HG03432 (cell line): ENCODE measurements at regions not wholly inside any gene's neighbourhood (a gene's known extent, or its start where the extent isn't known, plus 50 kb on each side); places are given as distances from the start of the nearest gene placed in this dataset.

Experiments used
- ATAC-seq: cut with Tn5 transposase; IDR thresholded peaks from one replicate; pipeline ENCODE4 v1.9.1; 2021; ENCODE audit warnings: mild to moderate bottlenecking, moderate library complexity; ENCODE audit not compliant: unreplicated experiment

DNA sequence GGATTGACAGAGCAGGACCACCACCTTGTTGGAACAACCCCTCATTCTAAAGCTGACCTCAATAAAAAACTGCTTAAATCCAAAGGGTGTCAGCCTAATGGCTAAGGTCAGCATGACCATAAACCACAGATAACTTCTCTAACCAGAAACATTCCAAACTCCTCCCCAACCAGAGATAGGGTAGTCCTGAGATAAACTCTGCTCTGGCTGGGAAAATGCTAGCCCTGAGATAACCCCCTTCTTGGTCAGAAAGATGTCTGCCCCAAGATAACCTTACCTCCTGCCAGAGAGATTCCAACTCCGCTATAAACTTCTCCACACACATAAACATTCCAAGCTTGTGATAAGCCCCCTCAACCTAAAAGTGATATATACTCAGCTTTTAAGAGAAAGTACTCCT is 364.8 kb upstream of the RBMY1B start:
- no peak for ATAC-seq

DNA sequence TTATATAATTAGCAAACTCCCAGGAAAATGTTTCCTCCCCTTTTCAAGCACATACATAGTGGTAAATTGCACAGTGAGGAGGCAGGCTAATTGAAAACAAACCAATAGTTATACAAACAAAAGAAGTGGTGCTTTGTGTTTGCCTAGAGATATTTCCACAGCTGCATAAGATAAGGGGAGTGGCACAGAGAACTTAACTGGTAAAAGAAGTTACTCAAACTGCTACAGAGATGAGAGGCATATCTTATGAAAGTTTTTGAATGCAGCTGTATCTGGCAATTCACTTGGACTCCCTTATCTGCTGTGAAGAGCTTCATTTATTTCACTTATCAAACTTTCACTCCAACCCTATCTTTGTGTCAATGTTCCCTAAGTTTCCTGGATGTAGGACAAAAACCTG is 361.2 kb upstream of the RBMY1B start:
- ATAC-seq: no peak

DNA sequence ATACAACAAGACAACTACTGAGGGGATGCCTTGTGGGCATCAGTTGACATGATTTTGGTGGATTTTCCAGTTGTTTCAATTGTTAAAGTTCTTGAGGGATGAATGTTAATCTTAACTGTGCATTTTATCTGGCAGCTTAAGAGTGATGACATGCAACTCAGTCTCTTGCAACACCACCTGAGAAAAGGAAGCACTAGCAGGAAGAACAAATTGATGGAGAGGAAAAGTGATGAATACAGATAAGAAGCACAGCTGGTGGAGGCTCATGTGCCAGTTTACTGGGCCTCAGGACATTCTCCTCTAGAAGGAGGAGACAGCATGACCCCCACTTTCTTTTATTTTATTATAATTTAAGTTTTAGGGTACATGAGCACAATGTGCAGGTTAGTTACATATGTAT is 341.3 kb upstream of the RBMY1B start:
- no peak for ATAC-seq

DNA sequence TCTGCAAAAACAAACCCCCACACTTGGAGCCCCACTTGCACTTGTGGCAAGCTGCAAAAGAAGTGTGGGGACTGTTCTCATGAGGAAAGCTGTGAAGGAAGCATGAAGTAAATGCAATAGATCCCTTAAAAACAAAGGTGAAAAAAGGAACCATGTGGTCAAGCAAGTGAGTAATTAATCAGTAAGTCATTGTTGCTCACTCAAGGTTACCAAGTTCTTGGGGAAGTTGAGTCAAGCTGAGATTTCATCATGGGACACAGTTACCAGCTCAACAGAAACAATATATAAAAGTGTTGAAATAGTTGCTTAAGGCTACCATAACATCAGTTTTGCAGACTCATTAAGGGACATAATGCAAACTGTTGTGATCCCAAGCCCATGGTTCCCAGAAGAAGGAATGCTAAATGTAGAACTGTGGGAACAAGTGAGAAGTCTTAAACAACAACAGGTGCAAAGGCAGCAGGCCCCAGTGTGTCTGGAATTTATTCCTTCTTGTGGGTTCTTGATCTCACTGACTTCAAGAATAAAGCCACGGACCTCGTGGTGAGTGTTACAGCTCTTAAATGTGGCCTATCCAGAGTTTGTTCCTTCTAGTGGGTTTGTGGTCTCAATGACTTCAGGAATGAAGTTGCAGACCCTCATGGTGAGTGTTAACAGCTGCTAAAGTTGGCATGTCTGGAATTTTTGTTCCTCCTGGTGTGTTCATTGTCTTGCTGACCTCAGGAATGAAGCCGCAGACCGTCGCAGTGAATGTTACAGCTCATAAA is 336.3 kb upstream of the RBMY1B start:
- no peak for ATAC-seq

DNA sequence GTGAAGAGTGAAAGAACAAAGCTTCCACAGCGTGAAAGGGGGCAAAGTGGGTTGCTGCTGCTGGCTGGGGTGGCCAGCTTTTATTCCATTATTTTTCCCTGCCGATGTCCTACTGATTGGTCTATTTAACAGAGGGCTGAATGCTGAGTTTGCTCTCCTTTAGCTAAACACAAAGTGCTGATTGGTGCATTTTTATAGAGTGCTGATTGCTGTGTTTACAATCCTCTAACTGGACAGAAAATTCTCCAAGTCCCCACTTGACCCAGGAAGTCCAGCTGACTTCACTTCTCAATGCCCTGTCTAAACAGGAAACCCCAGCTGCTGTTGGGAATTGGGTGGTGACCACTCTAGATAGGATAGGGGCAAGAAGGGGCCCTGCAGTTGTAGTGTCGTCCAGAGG is 335.6 kb upstream of the RBMY1B start:
- ATAC-seq: no peak

DNA sequence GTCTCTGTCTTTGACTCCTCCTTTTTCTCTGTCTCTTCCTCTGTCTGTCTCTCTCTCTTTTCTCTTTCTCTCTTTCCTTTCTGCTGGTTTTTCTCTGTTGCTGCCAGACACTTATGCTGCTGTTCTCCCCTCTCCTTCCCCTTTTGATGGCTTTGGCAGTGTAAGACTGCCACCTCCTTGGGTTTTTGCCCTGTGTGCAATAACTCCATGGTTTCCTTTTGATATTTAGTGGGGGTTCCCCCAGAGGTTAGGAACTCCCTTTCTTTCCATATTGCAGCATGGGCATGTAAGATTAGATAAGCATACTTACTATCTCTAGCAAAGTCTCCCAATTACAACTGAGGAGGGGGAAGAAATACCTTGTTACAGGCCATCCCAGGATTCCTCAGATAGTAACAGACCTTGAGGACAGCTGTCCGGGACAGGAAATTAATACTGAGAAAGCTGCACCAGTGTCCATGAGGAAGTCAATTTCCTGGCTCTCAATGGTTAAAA is 333.8 kb upstream of the RBMY1B start:
- no peak for ATAC-seq

DNA sequence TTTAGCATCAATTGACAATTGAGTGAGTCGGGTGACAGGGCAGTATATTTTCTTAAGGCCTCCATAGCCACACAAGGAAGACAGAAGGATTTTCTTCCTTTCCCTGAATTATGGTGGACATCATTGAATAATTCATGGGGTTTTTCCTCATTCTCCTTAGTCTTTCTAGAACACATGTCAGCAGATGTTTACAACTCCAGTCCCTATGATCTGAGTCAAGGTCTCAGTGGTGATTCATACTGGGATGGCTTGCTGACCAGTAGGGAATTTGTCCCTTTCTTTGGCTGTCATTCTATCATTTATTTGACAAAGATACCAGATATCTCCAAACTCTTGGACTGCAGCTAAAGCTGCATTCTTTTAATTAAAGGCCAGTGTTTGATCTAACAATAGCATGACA is 332.9 kb upstream of the RBMY1B start:
- no peak for ATAC-seq

DNA sequence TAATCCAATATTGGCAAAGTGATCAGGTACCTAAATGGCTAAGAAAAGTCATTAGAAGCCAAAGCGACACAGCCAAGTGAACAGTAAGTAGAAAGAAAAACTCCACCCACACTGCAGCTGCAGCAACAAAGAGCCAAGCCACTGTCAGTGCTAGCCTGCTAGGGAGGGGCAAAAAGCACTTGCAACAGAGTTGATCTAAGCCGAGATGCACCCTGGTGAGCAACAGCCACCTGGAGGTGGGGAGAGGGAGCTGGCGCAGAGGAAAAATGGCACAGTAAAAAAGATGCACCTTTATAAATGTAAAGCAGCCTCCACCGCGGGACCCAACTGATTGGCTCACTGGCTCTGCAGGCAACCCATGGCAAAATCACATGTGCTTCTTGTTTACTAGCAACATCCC is 330.2 kb upstream of the RBMY1B start:
- peak; percentile 60 for ATAC-seq

DNA sequence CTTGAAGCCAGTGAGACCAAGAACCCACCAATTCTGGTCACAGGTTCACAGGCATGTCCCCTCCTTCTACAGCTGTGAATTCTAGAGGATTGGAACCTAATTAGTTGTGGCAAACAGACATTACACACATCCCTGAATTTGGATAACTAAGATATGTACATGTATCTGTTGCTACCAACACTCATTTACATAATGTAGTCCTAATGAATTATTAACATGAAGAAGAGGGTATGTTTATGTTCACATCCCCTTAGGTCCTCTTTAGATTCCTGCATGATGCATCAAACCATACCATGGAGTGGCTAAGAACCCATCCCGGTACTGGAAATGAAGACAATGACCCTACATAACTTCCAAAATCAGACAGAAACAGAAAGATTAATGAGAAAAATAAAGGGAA is 326.9 kb upstream of the RBMY1B start:
- ATAC-seq: no peak

DNA sequence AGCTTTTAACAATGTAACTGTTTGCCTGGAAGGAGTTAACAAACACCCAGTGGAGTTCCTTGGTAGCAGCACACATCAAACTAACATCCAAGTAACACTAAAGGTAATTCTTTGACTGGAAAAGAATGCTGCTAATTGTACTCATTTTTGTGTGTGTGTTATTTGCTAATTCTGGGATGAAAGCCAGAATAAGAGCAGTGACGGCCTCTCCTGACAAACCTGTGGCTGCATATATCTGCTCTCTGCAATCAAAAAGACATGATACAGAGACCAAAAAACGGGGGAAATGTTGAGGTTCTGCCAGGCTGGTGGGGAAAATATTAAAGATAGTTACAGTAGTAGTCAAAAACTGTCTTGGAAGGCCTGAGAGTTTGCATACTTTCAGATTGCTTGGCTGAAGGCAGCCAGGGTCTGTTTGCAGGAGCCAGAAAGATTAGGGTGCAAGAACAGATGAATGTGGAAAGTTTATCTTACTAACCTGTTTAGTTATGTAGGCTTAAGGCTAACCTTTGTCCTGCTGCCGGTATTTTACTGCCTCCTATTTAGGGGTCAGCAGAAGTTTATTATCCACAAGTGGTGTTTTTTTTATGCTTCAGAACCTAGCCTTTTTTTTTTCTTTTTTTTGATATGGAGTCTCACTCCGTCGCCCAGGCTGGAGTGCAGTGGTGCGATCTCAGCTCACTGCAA is 325.6 kb upstream of the RBMY1B start:
- ATAC-seq: no peak

DNA sequence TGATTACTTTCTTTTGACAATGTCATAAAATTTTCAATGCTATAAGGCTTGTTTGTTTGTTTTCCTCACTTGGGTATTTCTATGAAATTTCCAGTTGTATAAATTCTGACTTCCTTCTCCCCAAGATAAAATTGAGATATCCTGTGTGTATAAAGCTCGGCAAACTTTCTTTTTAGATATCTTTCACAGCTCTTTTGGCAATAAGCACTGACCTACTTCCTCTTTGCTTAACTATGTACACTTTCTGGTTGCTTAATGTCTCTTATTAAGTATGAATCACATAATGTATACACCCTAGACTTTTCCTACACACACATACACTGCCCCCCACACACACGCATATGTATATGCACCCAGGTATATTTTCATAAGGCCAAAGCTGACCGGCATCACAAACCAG is 318.4 kb upstream of the RBMY1B start:
- ATAC-seq: no peak

DNA sequence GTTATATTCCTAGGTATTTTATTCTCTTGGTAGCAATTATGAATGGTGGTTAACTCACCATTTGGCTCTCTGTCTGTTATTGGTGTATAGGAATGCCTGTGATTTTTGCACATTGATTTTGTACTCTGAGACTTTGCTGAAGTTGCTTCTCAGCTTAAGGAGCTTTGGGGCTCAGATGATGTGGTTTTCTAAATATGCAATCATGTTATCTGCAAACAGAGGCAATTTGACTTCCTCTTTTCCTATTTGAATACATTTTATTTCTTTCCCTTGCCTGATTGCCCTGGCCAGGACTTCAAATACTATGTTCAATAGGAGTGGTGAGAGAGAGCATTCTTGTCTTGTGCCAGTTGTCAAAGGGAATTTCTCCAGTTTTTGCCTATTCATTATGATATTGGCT is 310.9 kb upstream of the RBMY1B start:
- no peak for ATAC-seq

DNA sequence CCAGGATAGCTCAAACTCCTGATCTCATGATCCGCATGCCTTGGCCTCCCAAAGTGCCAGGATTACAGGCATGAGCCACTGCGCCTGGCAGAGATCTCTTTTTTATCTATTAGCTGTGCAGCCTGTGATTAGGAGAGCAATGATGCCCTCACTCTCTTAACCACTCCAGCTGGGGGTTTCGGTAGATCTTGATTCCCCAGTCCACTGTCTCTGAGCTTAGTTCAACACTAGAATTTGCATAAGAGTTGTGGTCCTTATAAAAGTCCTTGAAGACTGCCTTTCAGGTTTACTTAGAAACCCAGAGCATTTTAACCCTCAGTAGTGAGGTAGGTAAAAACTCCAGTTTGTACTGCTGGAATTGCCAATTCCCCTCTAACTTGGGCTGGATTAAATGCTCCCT is 283.3 kb upstream of the RBMY1B start:
- ATAC-seq: peak; percentile 97

DNA sequence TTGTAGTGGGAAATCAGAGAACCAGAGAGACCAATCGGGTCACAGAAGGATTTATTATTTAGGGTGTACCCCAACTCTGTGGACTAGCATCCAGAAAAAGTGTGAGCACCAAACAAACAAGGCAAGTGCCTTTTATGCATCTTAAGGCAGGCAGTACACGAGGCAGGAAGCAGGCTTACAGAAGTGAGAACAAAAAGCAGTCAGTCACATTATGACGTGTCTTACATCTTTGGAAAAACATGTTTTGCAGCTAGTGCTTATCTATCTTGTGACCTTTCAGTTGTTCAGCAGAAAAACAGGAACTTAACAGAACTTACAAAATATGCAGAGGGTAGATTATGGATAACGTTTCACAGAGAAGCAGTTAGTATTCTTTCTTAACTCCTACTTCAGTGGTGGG is 270.9 kb upstream of the RBMY1B start:
- peak; percentile 99 for ATAC-seq

DNA sequence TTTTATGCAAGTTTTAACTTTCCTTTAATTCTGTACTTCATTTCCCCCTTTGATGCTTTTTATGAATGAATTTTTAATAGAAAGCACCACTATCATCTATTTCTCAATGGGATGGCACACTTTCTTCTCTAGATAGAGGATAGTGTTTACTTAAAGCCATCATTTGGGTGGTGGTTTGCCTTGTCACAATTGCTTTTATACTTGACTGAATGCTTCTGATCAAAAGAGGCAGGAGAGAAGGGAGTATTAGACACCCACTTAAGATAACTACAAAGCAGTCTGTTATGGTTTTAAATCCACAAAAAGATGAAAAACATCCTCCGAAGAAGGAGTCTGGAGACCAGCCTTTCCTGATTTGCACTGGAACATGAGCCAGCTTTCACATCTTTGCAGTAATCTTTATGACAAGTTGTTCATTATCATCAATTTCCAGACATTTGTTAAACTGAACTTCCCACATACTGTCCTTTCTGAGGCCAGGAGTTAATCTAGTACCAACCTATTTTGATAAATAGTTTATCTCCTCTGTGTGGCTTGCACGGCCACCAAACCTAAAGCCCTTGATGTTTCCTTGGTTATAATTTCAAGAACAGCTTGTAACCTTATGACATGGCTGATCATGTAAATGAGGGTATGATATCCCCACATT is 270.4 kb upstream of the RBMY1B start:
- no peak for ATAC-seq

DNA sequence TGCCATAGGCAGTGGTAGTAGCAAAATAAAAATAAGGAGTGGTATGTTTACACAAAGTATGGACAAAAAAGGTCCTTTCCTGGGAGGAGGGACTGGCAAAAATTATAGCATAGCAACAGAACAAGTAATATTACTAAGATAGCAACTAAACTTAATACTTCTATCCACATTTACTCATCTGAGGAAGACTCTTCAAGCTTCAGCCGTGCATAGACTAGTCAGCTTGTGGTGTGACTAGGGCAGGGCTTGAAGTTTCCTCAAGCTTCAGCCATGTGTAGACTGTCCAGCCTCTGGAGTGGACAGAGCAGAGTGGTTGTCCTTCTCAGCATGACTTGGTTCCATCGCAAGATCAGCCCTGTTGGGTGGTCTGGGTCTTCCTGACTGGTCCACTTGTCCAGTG is 268.3 kb upstream of the RBMY1B start:
- ATAC-seq: no peak

DNA sequence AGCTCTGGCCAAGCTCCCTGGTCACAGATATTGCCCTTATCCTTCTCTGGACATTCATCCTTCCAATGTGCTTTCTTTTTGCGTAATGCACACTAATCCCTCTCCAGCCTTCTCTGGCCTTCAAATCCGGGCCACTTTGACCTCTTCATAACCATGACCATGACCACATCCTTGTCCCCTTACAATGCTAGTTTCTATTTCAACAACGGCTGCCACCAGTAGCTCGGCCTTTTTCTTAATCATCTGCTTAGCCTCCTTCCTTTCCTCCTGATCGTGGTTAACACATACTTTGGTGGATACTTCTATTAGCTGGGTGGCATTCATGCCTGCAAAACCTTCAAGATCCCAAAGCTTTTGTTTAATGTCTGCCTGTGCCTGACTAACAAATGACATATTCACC is 264.4 kb upstream of the RBMY1B start:
- peak; percentile 18 for ATAC-seq

DNA sequence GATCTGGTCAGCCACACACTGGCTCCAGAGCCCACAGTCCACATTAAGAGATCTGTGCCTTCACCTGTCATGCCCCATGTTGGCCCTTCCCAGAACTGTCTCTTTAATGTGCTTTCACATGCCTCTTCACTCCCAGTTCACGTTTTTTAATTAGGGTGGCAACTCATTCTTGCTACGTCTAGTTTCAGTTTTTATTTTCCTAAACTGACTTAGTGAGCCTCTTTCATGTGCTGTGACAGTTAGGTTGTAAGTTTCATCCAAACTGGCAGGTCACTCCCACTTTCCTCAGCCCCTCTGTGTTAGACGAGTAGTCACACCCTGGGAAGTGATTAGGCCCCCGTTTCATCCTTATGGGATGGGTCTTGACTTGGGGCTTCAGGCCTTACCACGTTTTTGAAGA is 262.5 kb upstream of the RBMY1B start:
- ATAC-seq: no peak

DNA sequence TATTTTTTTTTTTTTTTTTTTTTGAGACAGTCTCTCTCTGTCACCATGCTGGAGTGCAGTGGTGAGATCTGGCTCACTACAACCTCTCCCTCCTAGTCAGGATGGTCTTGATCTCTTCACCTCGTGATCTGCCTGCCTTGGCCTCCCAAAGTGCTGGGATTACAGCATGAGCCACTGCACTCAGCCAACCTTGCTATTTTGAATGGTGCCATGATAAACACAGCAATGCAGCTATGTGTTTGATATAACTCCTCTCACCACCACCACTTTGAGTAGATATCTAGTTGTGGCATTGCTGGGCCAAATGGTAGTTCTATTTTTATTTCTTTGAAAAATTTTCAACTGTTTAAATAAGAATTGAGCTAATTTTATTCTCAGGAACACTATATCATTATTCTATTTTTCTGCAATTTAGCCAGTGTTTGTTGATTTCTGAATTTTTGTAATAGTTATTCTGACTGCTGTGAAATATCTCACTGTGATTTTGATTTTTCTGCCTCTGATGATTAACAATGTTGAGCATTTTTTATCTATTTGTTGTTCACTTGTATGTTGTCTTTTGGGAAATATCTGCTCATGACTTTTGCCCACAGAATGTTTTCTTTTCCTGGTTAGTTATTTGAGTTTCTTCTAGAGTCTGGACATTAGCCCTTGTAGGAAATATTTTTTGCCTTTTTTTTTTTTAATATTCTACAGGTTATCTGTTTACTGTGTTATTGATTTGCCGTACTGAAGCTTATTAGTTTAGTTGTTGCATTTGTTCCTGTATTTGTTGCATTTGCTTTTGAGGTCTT is 257.5 kb upstream of the RBMY1B start:
- no peak for ATAC-seq

DNA sequence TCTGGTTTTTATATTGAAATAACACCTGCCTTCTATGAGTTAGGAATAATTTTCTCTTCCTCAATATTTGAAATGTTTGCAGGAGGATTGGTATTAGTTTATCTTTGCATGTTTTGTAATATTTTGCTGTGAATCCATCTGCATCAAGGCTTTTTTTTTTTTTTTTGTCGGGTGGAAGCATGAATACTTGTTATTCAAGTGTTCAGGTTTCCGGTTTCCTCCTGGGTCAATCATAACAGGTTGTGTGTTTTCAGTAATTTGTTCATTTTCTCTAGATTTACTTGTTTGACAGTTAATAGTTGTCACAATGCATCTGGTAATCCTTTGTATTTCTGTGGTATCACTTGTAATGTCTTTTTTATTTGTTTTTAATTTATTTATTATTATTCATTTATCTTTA is 256.7 kb upstream of the RBMY1B start:
- no peak for ATAC-seq

DNA sequence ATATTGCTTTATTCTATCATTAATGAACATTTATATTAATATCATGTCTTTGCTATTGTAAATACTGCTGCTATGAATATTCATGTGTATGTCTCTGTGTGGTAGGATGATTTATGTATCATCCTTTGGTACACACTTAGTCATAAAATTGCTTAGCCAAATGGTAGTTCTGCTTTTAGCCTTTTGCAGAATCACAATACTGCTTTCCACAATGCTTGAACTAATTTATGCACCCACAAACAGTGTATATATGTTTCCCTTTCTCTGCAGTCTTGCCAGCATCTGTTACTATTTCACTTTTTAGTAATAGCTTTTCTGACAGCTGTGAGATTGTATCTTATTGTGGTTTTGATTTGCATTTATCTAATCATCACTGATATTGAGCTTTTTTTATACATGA is 254.3 kb upstream of the RBMY1B start:
- ATAC-seq: peak; percentile 87
